Breast epithelium (tissue), 4 donors: ENCODE measurements at regions not wholly inside any gene's neighbourhood (a gene's known extent, or its start where the extent isn't known, plus 50 kb on each side); places are given as distances from the start of the nearest gene placed in this dataset.

Experiments used
- DNase-seq, 2 donors: peaks; one replicate each; pipeline ENCODE4 v3.0.0-alpha.2; 2019; ENCODE audit warnings: low spot score in 2 of 2
- H3K27ac ChIP-seq, 2 donors: fragments of 200-600 bp; sonication (generic) in 1 of 2; one replicate each; pipeline ENCODE4 v1.5.1; 2016 to 2019; ENCODE audit warnings: mild to moderate bottlenecking in 1 of 2
- H3K27me3 ChIP-seq, 2 donors: fragments of 200-600 bp; sonication (generic) in 1 of 2; one replicate each; pipeline versions ENCODE4 v1.5.1 to v1.6.0; 2017 to 2019; ENCODE audit warnings: control low read depth in 1 of 2, mild to moderate bottlenecking in 1 of 2
- H3K36me3 ChIP-seq: fragments of 200-600 bp; one replicate; pipeline ENCODE4 v1.5.1; 2019
- H3K4me1 ChIP-seq, 2 donors: fragments of 200-600 bp; sonication (generic); one replicate each; pipeline ENCODE4 v1.5.1; 2016 to 2019; ENCODE audit warnings: control low read depth in 1 of 2
- H3K4me3 ChIP-seq, 3 donors: fragments of 200-600 bp; sonication (generic); 1 replicate in 2 of 3; 2 replicates in 1 of 3; pipeline ENCODE4 v1.5.1; 2016 to 2019; ENCODE audit warnings: mild to moderate bottlenecking in 3 of 3, moderate library complexity in 2 of 3
- H3K9me3 ChIP-seq, 2 donors: fragments of 200-600 bp; sonication (generic) in 1 of 2; one replicate each; pipeline ENCODE4 v1.5.1; 2016 to 2019; ENCODE audit warnings: control low read depth in 1 of 2
- CTCF ChIP-seq, 3 donors: fragments of 450-650 bp; IDR thresholded peaks; one replicate each; pipeline ENCODE4 v1.5.1; 2016 to 2017; ENCODE audit warnings: antibody characterized with exemption in 3 of 3, mild to moderate bottlenecking in 3 of 3, moderate library complexity in 3 of 3
- POLR2A ChIP-seq: fragments of 450-650 bp; IDR thresholded peaks from one replicate; pipeline ENCODE4 v1.6.1; 2016; ENCODE audit warnings: antibody characterized with exemption, mild to moderate bottlenecking, moderate library complexity
- POLR2AphosphoS5 ChIP-seq, 3 donors: sonication (generic); formaldehyde crosslinking; IDR thresholded peaks; one replicate each; pipeline ENCODE4 v1.6.1; 2017; ENCODE audit warnings: antibody characterized with exemption in 3 of 3
- intact Hi-C: fragments of 100-400 bp; cut with DNase I; formaldehyde crosslinking; loops from one replicate; pipeline ENCODE4 v1.15.1; 2023; ENCODE audit warnings: low total_unique reads

GRCh38 chr15:62805502-62805901, 237.0 kb upstream of the TPM1 start:
- no peaks in the 10 kb centered on the region for H3K9me3 ChIP-seq
- no peak overlapping the region for H3K4me3 ChIP-seq
- TF ChIP-seq POLR2A (no peak), CTCF (IDR thresholded peaks at IDR 0.05) (no peak), POLR2AphosphoS5 (IDR thresholded peaks at IDR 0.05) (no peak)
- intact Hi-C loops, result loop anchor here (5.0 kb wide), 1 partner anchor 338 kb away; no protein-coding TSS in a partner anchor
- no peaks in the 10 kb centered on the region for H3K36me3 ChIP-seq
- DNase-seq, result no peak
- H3K27me3 ChIP-seq, result no peaks in the 10 kb centered on the region
- H3K27ac ChIP-seq, result no peak overlapping the region
- H3K4me1 ChIP-seq, result no peaks in the 10 kb centered on the region

- Histone ChIP-seq H3K27me3 (no peaks in the 10 kb centered on the region), H3K9me3 (no peaks in the 10 kb centered on the region), H3K36me3 (no peaks in the 10 kb centered on the region), H3K27ac (no peak overlapping the region), H3K4me1 (no peaks in the 10 kb centered on the region), H3K4me3 (no peak overlapping the region)
- intact Hi-C loops, result loop anchor here (2.0 to 5.0 kb wide), 2 partner anchors 59 to 340 kb away; no protein-coding TSS in a partner anchor
- DNase-seq, result no peak
- TF ChIP-seq POLR2AphosphoS5 (IDR thresholded peaks at IDR 0.05) (no peak), CTCF (IDR thresholded peaks at IDR 0.05) (no peak), POLR2A (no peak)
These were observed 234.9 kb upstream of the TPM1 start for GRCh38 chr15:62807539-62808130.

GRCh38 chr15:62809115-62809967, 233.2 kb upstream of the TPM1 start:
- intact Hi-C loops, result loop anchor here (5.0 kb wide), 1 partner anchor 342 kb away; no protein-coding TSS in a partner anchor
- TF ChIP-seq POLR2AphosphoS5 (IDR thresholded peaks at IDR 0.05) (no peak), CTCF (IDR thresholded peaks at IDR 0.05) (no peak), POLR2A (no peak)
- Histone ChIP-seq H3K4me3 (no peak overlapping the region), H3K9me3 (no peaks in the 10 kb centered on the region), H3K27ac (no peak overlapping the region), H3K27me3 (no peaks in the 10 kb centered on the region), H3K4me1 (no peaks in the 10 kb centered on the region), H3K36me3 (no peaks in the 10 kb centered on the region)
- DNase-seq, result no peak

- H3K9me3 ChIP-seq, result no peaks in the 10 kb centered on the region
- H3K4me1 ChIP-seq, result no peaks in the 10 kb centered on the region
- DNase-seq, result no peak
- no peak overlapping the region for H3K27ac ChIP-seq
- H3K27me3 ChIP-seq, result no peaks in the 10 kb centered on the region
- no peaks in the 10 kb centered on the region for H3K36me3 ChIP-seq
- intact Hi-C loops, result loop anchor here (5.0 kb wide), 1 partner anchor 343 kb away; no protein-coding TSS in a partner anchor
- no peak overlapping the region for H3K4me3 ChIP-seq
- TF ChIP-seq CTCF (IDR thresholded peaks at IDR 0.05) (no peak), POLR2AphosphoS5 (IDR thresholded peaks at IDR 0.05) (no peak)
These were observed 232.6 kb upstream of the TPM1 start for GRCh38 chr15:62809968-62810260.

GRCh38 chr15:62812515-62812835, 230.1 kb upstream of the TPM1 start:
- H3K27me3 ChIP-seq, result no peaks in the 10 kb centered on the region
- H3K9me3 ChIP-seq, result no peaks in the 10 kb centered on the region
- intact Hi-C loops, result no loop called here
- DNase-seq, result no peak
- H3K4me3 ChIP-seq, result no peak overlapping the region
- no peaks in the 10 kb centered on the region for H3K4me1 ChIP-seq
- TF ChIP-seq POLR2A (no peak), CTCF (IDR thresholded peaks at IDR 0.05) (no peak), POLR2AphosphoS5 (IDR thresholded peaks at IDR 0.05) (no peak)
- H3K36me3 ChIP-seq, result no peaks in the 10 kb centered on the region
- no peak overlapping the region for H3K27ac ChIP-seq
